ENCODE measurements at regions not wholly inside any gene's neighbourhood (a gene's known extent, or its start where the extent isn't known, plus 50 kb on each side); places are given as distances from the start of the nearest gene placed in this dataset.

GRCh38 chr22:48154943-48155240 is 1392.4 kb downstream of the TBC1D22A start:
- no peak for DNase-seq (ENCODE audit: low spot score)

GRCh38 chr22:48154169-48154942 is 1391.9 kb downstream of the TBC1D22A start:
- DNase-seq (ENCODE audit: low spot score) = no peak

GRCh38 chr22:48153726-48154125 is 1391.3 kb downstream of the TBC1D22A start:
- no peak for DNase-seq (ENCODE audit: low spot score)

- DNase-seq (ENCODE audit: low spot score) = no peak
Measured at GRCh38 chr22:48152916-48153315, 1390.5 kb downstream of the TBC1D22A start.

GRCh38 chr22:48152164-48152775 is 1389.8 kb downstream of the TBC1D22A start:
- no peak for DNase-seq (ENCODE audit: low spot score)

DNA sequence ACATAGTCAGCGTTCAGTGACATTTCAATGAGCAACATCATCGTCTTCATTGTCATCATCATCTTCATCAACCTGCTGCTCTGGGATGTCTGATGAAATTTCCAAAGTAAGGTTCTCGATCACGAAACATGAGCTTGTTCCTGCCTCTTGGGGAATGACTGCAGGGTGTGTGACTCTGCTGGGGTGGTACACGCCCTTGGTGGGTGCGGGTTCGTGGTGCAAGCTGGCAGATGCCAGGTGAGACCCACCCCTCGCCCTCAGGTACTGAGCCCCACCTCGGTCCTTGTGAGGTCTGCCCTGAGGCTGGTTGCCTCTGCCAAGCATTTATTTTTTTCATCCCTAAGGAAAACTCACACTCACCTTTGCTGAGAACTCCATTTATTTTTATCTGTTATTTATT is 1389.2 kb downstream of the TBC1D22A start:
- no peak for DNase-seq (ENCODE audit: low spot score)

DNA sequence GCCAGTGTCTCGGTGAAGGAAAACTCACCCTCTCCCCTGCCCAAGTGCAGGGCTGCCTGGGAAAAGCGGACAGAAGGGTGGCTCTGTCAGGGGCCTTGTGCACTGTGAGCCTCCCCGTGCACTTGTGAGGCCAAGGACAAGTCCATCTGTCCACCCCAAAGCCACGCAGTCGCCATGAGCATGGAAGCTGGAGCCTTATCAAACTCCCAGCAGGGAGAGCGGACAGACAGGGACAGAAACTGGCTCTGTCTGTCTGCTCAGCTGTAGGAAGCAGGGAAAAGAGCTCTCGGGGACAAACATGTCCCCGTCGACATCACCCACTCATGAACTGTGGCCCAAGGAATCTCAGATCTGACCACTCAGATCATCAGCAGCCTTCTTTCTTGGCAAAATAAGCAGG is 1385.4 kb downstream of the TBC1D22A start:
- no peak for DNase-seq (ENCODE audit: low spot score)

DNA sequence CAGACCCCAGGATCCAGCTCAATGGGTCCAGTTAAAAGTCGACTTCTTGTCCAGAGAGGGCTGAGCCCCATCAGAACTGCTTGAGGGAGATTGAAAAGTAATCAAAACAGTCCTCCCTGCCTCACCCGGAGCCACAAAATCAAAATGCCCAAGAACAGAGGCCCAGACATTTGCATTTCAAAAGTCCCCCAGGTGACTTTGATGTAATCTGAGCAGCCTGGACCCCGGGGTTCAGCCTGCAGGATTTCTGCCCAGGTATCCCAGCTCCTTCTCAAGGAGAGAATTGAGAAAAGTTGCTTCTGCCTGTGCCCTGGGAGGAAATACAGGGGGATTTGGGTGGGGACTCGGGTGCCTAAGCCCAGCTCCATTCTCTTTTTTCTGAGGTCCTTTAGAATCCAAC is 1385.0 kb downstream of the TBC1D22A start:
- DNase-seq (ENCODE audit: low spot score) = no peak

GRCh38 chr22:48146426-48146825 is 1384.0 kb downstream of the TBC1D22A start:
- no peak for DNase-seq (ENCODE audit: low spot score)

DNA sequence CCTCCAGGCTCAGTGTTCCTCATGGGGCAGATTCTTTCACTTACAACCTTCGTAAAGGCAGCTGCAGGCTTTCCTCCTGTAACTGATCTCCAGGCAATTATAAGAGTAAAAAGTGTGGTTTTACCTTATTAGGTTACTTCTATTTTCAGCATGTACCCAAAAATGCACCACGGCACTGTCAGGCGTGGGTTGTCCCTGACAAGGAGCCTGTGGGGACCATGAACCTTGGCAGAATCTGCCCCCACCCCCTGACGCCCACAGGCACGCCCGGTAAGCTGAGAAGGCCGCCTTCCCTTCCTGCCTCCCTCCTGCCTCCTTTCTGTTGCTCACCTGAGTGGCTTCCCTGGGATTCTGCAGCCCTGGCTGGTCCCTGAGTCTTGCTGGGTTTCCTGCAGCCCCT is 1383.3 kb downstream of the TBC1D22A start:
- DNase-seq (ENCODE audit: low spot score) = no peak

GRCh38 chr22:48144318-48144717 is 1381.9 kb downstream of the TBC1D22A start:
- no peak for DNase-seq (ENCODE audit: low spot score)

DNA sequence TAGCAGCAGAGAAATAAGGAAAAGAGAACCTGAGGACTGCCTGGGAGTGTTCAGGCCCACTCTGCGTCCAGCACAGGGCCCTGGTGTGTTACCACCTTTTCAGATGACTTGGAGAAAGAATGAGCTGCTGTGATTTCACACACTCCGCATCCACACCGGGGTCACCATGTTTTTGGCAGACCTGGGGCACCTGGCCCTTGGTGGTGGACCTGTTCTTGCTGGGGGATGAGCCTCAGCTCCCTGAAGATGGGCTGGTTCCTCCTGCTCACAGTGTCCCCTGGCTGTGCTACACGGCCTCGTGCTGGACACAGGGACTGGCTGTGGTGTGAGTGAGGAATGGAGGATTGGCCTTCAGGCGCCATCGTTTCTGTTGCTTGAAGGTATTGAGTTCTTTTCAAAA is 1381.4 kb downstream of the TBC1D22A start:
- no peak for DNase-seq (ENCODE audit: low spot score)

DNA sequence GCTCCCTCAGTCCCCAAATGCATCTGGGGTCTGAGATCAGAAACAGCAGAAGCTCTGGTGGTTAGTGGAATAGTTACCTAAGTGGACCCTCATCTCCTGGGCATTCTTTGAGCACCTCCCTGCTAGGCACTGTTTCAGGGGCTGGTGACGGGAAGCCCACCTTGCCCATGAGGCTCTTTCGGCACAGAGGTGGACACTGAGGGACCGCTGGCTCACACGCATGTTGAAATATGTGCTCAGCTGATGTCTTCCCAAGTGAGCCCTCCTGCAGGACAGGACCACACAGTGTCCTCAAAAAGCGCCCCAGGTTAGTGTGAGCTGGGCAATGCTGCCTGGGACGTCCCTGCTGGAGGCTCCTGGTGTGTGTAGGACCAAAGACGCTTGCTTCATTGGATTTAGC is 1379.9 kb downstream of the TBC1D22A start:
- no peak for DNase-seq (ENCODE audit: low spot score)

DNA sequence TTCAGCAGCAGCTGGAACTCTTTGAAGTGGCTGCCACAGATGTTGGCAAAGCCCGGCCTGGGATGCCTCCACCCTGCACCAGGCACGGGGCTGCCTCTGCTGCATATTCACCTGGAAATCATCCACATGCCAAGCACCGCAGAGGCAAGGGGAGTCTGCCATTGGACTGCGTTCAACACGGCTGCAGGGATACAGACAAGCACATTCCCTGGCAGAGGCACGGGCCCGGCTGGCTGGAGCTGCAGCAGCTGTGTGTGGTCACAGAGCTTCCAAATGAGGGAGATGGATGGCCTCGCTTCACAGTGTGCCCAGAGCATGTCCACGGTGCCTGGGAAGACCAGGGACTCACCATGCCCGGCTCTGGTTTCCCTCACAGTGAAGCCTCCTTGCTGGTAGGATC is 1378.9 kb downstream of the TBC1D22A start:
- DNase-seq (ENCODE audit: low spot score) = no peak

DNA sequence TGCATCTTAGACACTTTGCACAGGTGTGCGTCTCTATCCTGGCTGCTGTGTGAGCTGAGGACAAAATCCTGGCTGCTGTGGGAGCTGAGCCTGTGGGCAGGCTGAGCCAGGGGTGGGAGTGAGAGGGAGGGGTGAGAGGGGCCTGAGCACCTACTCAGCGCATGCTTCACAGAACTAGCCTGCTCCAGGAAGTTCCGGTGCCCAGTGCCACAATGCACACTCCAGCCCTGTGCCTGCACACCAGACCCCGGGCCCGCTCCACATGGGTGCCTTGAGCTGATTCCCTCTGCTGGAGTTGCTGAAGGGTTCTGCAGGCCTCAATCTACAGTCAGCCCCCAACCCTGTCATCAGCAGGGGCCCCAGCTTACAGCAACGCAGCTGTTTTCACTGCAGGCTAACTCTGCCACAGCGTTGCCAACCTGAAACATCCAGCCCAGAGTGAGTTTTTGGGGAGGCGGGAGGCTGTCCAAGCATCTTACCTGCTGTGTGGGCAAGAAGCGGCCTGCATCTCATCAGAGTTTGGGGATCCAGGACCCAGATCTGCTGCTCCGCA is 1377.9 kb downstream of the TBC1D22A start:
- DNase-seq (ENCODE audit: low spot score) = no peak

DNA sequence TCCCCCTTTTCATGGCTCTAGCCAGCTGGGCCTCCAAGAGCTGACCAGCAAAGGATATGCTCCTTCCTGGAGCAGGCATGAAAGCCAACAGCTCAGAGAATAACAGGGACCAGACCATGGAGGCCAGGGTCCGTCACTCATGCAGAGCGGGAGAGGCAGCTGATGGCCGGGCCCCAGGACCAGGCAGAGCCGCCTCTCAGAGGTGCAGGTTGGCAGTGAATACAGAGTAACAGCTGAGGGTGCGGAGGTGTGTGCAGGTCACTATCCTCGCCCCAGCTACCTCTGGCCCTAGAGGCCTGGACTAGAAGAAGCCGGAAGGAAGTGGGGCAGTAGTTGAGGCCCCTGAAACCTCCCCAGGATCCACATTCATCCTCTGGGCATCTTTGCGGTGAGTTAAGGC is 1377.3 kb downstream of the TBC1D22A start:
- no peak for DNase-seq (ENCODE audit: low spot score)

GRCh38 chr22:48138855-48139254 is 1376.4 kb downstream of the TBC1D22A start:
- DNase-seq (ENCODE audit: low spot score) = no peak

DNA sequence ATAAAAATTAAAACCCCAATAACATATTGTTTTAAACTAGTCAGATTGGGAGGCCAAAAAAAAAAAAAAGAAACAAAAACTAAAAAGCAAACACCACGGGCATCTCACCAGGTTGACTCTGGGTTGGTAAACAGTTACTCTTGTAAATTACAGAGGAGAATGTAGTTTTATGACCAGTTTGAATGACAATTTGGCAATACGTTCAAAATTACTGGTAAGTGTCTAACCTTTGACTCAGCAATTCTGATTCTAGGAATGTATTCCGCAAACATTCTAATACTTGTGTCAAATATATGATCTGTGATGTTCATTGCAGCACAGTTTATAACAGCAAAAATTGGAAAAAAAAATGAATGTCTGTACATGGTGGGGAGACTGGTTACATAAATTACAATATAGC is 1376.0 kb downstream of the TBC1D22A start:
- DNase-seq (ENCODE audit: low spot score) = no peak

DNA sequence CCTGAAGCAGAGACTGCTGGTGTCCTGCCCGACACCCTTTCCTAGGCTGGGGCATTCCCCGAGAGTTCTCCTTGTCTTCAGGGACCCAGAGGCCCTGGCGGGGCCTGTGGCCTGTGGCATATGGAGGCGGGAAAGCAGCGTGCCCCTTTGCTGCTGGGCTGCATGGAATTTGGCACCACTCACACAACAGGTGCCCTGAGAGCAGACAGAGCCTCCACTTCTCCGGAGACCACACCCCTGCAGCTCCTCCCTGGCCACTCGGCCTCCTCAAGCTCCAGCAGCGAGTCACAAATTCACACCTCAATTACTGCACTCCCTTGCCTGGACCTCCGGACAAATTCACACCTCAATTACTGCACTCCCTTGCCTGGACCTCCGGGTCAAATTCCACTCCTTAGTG is 1375.2 kb downstream of the TBC1D22A start:
- no peak for DNase-seq (ENCODE audit: low spot score)

- no peak for DNase-seq (ENCODE audit: low spot score)
Measured at GRCh38 chr22:48135592-48135991, 1373.1 kb downstream of the TBC1D22A start.

DNA sequence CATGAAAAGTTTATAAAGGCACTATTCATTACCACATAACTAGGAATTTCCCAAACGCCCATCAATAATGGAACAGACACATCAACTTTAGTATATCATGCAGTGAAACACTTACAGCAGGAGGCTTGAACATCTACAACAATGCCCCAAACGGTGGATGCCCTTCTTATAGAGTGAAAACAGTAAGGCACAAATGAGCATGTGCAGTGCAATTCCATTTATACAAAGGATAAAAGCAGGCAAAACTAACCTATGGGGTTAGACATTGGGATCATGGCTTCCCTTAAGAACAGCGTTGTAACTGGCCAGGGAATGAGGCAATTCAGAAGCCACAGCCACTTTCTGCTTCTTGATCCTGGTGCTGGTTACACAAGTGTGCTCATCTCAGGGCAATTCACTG is 1363.0 kb downstream of the TBC1D22A start:
- no peak for DNase-seq (ENCODE audit: low spot score)

- no peak for DNase-seq (ENCODE audit: low spot score)
Measured at GRCh38 chr22:48121984-48122383, 1359.5 kb downstream of the TBC1D22A start.

DNA sequence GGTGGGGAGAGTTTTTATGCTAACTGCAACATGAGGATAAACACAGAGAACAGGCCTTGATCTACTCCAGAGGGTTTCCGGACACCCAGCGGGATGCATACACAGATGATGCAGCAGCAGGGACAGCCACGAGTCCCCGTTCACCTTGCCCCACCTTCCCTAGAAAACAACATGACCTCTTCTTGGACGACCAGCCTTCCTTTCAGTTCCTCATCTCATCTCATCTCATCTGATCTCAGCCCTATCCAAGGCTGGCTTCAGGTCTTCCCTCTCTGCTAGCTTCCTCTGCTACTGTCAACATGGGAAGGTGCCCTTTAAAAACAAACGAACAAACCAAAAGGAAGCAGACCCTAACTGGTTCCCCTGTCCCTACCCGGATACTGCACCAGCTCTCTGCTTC is 1356.2 kb downstream of the TBC1D22A start:
- DNase-seq (ENCODE audit: low spot score) = no peak

GRCh38 chr22:48116871-48117270 is 1354.4 kb downstream of the TBC1D22A start:
- no peak for DNase-seq (ENCODE audit: low spot score)

All from H4 (cell line).